ENCODE measurements at regions not wholly inside any gene's neighbourhood (a gene's known extent, or its start where the extent isn't known, plus 50 kb on each side); places are given as distances from the start of the nearest gene placed in this dataset.
A peak's percentile ranks its signal among the peaks of the same experiment; 100 is the strongest.
"Not testable (repeated sequence)": the region's sequence is repeated elsewhere in the genome, so short reads cannot be mapped to it uniquely, and the experiment has no call there.

GRCh38 chr7:76937330-76937729 lies 94.8 kb downstream of the SPDYE17 start:
- H3K27me3 Mint-ChIP-seq (ENCODE audit: insufficient read depth); H3K27ac Mint-ChIP-seq; H3K9me3 Mint-ChIP-seq; H3K4me3 Mint-ChIP-seq; H3K36me3 Mint-ChIP-seq (ENCODE audit: low read depth); H3K4me1 Mint-ChIP-seq (ENCODE audit: low read depth); DNase-seq (ENCODE audit: low spot score); intact Hi-C loops (cut with micrococcal nuclease): not testable (repeated sequence)

- not testable (repeated sequence) for H3K27ac Mint-ChIP-seq
These were observed 95.8 kb downstream of the SPDYE17 start for GRCh38 chr7:76936346-76936745.

DNA sequence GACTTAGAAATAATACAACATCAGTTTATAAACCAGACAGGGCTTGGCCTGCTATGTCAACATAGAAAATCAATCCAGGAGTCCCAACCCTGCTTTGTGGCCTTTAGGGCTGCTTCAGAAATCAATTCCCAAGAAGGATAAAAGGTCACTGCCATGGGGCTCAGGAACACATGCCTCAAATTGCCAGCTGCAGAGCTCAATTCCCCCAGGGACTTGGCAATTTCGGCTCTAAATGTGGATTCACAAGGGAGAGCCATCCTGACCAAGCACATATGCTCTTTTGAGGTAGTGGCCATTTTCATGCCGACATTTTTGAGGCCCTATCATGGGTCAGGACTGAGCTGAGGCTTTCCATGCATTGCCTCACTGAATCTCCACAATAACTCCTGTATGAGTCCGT lies 97.5 kb downstream of the SPDYE17 start:
- peaks cover 13% of the 10 kb centered on the region for H3K27me3 Mint-ChIP-seq (ENCODE audit: insufficient read depth)

More at GRCh38 chr7:76936346-76936745, 95.8 kb downstream of the SPDYE17 start:
- H3K4me3 Mint-ChIP-seq; H3K9me3 Mint-ChIP-seq; H3K27me3 Mint-ChIP-seq (ENCODE audit: insufficient read depth); intact Hi-C loops (cut with micrococcal nuclease); H3K4me1 Mint-ChIP-seq (ENCODE audit: low read depth); DNase-seq (ENCODE audit: low spot score); H3K36me3 Mint-ChIP-seq (ENCODE audit: low read depth): not testable (repeated sequence)

GRCh38 chr7:76932957-76933356 lies 99.2 kb downstream of the SPDYE17 start:
- not testable (repeated sequence) for H3K9me3 Mint-ChIP-seq

More for the DNA sequence above, 97.5 kb downstream of the SPDYE17 start:
- intact Hi-C loops (cut with micrococcal nuclease); H3K4me3 Mint-ChIP-seq; H3K4me1 Mint-ChIP-seq (ENCODE audit: low read depth); H3K9me3 Mint-ChIP-seq; H3K36me3 Mint-ChIP-seq (ENCODE audit: low read depth); H3K27ac Mint-ChIP-seq; DNase-seq (ENCODE audit: low spot score): not testable (repeated sequence)

GRCh38 chr7:76931441-76931840 lies 100.7 kb downstream of the SPDYE17 start:
- H3K4me3 Mint-ChIP-seq; intact Hi-C loops (cut with micrococcal nuclease); H3K4me1 Mint-ChIP-seq (ENCODE audit: low read depth); H3K9me3 Mint-ChIP-seq; H3K27ac Mint-ChIP-seq; H3K36me3 Mint-ChIP-seq (ENCODE audit: low read depth); DNase-seq (ENCODE audit: low spot score): not testable (repeated sequence)
- peaks cover 21% of the 10 kb centered on the region for H3K27me3 Mint-ChIP-seq (ENCODE audit: insufficient read depth)

More at GRCh38 chr7:76932957-76933356, 99.2 kb downstream of the SPDYE17 start:
- peaks cover 18% of the 10 kb centered on the region for H3K27me3 Mint-ChIP-seq (ENCODE audit: insufficient read depth)
- H3K4me3 Mint-ChIP-seq; H3K27ac Mint-ChIP-seq; intact Hi-C loops (cut with micrococcal nuclease); DNase-seq (ENCODE audit: low spot score); H3K4me1 Mint-ChIP-seq (ENCODE audit: low read depth); H3K36me3 Mint-ChIP-seq (ENCODE audit: low read depth): not testable (repeated sequence)

- DNase-seq (ENCODE audit: low spot score); H3K27ac Mint-ChIP-seq; intact Hi-C loops (cut with micrococcal nuclease); H3K4me1 Mint-ChIP-seq (ENCODE audit: low read depth); H3K4me3 Mint-ChIP-seq; H3K36me3 Mint-ChIP-seq (ENCODE audit: low read depth); H3K9me3 Mint-ChIP-seq: not testable (repeated sequence)
- H3K27me3 Mint-ChIP-seq (ENCODE audit: insufficient read depth) = peaks cover 21% of the 10 kb centered on the region
These were observed 101.7 kb downstream of the SPDYE17 start for GRCh38 chr7:76930416-76930815.

- H3K27me3 Mint-ChIP-seq (ENCODE audit: insufficient read depth) = peaks cover 25% of the 10 kb centered on the region
- H3K4me1 Mint-ChIP-seq (ENCODE audit: low read depth); intact Hi-C loops (cut with micrococcal nuclease); H3K36me3 Mint-ChIP-seq (ENCODE audit: low read depth); H3K9me3 Mint-ChIP-seq; H3K27ac Mint-ChIP-seq; DNase-seq (ENCODE audit: low spot score); H3K4me3 Mint-ChIP-seq: not testable (repeated sequence)
These were observed 103.4 kb downstream of the SPDYE17 start for GRCh38 chr7:76928751-76929150.

- H3K36me3 Mint-ChIP-seq (ENCODE audit: low read depth); H3K27ac Mint-ChIP-seq; DNase-seq (ENCODE audit: low spot score); H3K4me1 Mint-ChIP-seq (ENCODE audit: low read depth); intact Hi-C loops (cut with micrococcal nuclease); H3K4me3 Mint-ChIP-seq; H3K9me3 Mint-ChIP-seq: not testable (repeated sequence)
- H3K27me3 Mint-ChIP-seq (ENCODE audit: insufficient read depth) = peaks cover 25% of the 10 kb centered on the region
These were observed 104.3 kb downstream of the SPDYE17 start for GRCh38 chr7:76927741-76928393.

DNA sequence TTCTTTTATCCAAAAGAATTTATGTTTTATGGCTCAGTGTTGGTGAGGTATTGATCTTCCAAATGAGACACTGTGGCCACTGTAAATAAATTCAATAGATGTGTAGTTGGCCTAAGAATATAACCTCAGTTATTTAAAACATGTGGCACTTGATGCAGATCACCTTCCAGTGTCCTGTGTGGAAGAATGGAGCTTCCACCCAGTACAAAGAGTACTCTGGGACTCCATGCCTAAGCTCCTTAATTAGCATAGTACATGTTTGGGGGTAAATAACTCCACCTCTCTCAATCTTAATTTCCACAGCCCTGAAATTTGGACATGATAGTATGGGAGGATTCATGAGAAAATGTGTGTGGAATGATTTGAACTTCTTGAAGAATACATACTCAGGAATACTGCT lies 105.7 kb downstream of the SPDYE17 start:
- DNase-seq (ENCODE audit: low spot score); intact Hi-C loops (cut with micrococcal nuclease); H3K36me3 Mint-ChIP-seq (ENCODE audit: low read depth): not testable (repeated sequence)

DNA sequence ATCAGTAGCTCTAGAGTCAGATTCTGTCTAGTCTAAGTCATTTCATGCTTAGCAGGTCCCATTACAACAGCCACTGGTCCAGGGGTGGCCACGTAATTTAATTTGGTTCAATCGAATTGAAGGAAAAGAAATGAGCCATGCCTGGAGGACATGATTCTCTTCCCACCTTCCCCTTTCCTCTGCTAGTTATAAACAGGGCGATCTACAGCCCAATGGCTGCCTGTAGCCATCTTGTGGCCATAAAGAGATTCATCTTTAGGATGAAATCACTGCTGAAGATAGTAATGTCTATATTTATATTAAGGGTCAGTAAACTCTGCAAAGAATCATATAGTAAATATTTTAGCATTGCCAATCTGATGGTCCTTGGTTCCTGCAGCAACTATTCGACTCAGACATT lies 107.4 kb downstream of the SPDYE17 start:
- H3K36me3 Mint-ChIP-seq (ENCODE audit: low read depth); H3K27ac Mint-ChIP-seq; intact Hi-C loops (cut with micrococcal nuclease); H3K9me3 Mint-ChIP-seq; H3K4me3 Mint-ChIP-seq; DNase-seq (ENCODE audit: low spot score); H3K4me1 Mint-ChIP-seq (ENCODE audit: low read depth): not testable (repeated sequence)
- H3K27me3 Mint-ChIP-seq (ENCODE audit: insufficient read depth) = peaks cover 21% of the 10 kb centered on the region

More for the DNA sequence above, 105.7 kb downstream of the SPDYE17 start:
- H3K27me3 Mint-ChIP-seq (ENCODE audit: insufficient read depth) = peaks cover 29% of the 10 kb centered on the region
- H3K9me3 Mint-ChIP-seq; H3K27ac Mint-ChIP-seq; H3K4me1 Mint-ChIP-seq (ENCODE audit: low read depth); H3K4me3 Mint-ChIP-seq: not testable (repeated sequence)

DNA sequence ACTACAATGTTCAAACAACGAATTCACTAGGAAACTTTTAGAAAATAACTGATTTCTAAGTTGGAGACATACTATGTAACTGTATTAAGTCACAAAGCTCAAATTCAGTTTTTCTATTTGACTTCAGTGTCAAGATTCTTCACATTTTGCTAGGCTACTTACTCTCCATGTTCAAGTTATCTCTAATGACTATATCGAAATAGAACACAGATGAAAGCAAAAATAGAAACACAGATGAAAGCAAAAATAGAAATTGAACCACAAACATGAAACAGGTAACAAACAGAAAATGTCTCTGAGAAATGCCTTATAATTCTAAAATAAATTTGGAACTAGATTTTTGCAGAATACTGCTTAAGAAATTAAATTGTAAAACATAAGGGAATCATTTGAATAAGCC lies 113.5 kb downstream of the SPDYE17 start:
- H3K4me1 Mint-ChIP-seq (ENCODE audit: low read depth); H3K27me3 Mint-ChIP-seq (ENCODE audit: insufficient read depth); H3K27ac Mint-ChIP-seq; H3K4me3 Mint-ChIP-seq; H3K9me3 Mint-ChIP-seq; DNase-seq (ENCODE audit: low spot score); intact Hi-C loops (cut with micrococcal nuclease); H3K36me3 Mint-ChIP-seq (ENCODE audit: low read depth): not testable (repeated sequence)

DNA sequence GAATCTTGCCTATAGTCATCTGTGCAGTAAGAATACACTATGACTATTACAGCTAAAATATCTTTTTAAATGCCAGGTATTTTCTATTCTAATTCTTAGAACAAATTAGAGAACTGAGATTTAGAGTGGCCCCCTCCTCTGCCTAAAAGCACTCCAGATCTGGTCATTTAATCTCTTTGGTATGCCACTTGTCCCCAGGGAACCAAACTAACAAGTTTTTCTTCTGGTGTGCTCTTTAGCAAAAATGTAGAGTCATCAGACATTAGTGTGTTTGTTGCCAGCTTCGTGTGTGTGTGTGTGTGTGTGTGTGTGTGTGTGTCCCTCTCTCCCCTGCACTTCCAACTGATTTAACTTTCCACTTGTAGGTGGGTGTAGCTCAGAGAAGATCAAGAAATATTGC lies 117.8 kb downstream of the SPDYE17 start:
- H3K9me3 Mint-ChIP-seq; DNase-seq (ENCODE audit: low spot score); H3K27me3 Mint-ChIP-seq (ENCODE audit: insufficient read depth); H3K4me3 Mint-ChIP-seq; intact Hi-C loops (cut with micrococcal nuclease); H3K27ac Mint-ChIP-seq; H3K36me3 Mint-ChIP-seq (ENCODE audit: low read depth): not testable (repeated sequence)
- H3K4me1 Mint-ChIP-seq (ENCODE audit: low read depth) = peaks cover 10% of the 10 kb centered on the region

DNA sequence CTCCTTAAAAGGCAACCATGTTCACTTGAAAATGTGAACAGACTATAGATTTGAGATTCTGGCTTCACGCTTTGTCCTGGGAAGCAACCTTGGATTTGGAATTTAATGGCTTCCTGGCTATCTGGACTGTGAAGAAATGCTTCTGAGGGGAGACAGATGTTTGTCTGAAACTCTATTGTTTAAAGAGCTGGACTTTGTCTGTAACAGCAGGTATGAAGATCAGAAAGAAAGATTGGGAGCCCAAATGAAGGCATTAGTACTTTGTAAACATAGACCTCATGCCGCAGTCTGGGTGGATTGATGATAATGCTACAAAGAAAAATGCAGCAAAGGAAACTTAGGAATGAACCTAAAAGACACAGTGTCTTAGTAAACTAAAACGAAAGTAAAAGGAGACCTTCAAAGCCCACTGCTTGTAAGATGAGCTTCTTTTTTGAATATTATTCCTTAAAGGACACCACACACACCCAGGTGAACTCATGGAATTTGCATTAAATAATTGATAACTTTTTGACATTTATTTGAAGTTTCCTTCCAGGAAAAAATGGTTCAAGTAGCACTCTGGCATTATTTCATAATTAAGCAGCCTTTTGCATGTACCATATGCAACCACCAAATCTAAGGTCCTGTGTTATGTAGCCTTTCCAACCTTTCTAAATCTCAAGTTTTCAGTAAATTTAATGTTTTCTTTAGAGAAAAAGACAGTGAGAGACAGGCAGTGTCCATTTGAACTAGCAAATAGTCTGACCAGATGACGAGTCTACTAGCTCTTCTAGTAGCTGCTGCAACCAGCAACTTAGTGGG lies 119.9 kb downstream of the SPDYE17 start:
- H3K36me3 Mint-ChIP-seq (ENCODE audit: low read depth); intact Hi-C loops (cut with micrococcal nuclease); H3K27ac Mint-ChIP-seq; DNase-seq (ENCODE audit: low spot score); H3K9me3 Mint-ChIP-seq; H3K27me3 Mint-ChIP-seq (ENCODE audit: insufficient read depth): not testable (repeated sequence)
- Mint-ChIP-seq H3K4me1 (ENCODE audit: low read depth) (peaks cover 10% of the 10 kb centered on the region), H3K4me3 (peak overlapping the region; percentile 15)
